ENCODE measurements at regions not wholly inside any gene's neighbourhood (a gene's known extent, or its start where the extent isn't known, plus 50 kb on each side); places are given as distances from the start of the nearest gene placed in this dataset.

GRCh38 chr15:70259640-70260508 lies 162.2 kb upstream of the TLE3 start (continued):
- TF ChIP-seq TAF7 (optimal IDR thresholded peaks at IDR 0.05; ENCODE audit: borderline replicate concordance, low read depth, low read length) (no peak), GTF2F1 (IDR thresholded peaks at IDR 0.05; ENCODE audit: borderline replicate concordance, low read depth, low read length) (no peak)

Measured in H1 (cell line).